ENCODE measurements at regions not wholly inside any gene's neighbourhood (a gene's known extent, or its start where the extent isn't known, plus 50 kb on each side); places are given as distances from the start of the nearest gene placed in this dataset.

- DNase-seq (ENCODE audit: low spot score in 2 of 2) = no peak
- Histone ChIP-seq H3K36me3 (no peaks in the 10 kb centered on the region), H3K27me3 (no peaks in the 10 kb centered on the region), H3K27ac (no peak overlapping the region), H3K9me3 (no peaks in the 10 kb centered on the region), H3K4me3 (no peak overlapping the region), H3K4me1 (no peaks in the 10 kb centered on the region)
- intact Hi-C loops (cut with DNase I; ENCODE audit: low total_unique reads) = no loop called here
- TF ChIP-seq POLR2AphosphoS5 (IDR thresholded peaks at IDR 0.05) (no peak), POLR2A (IDR thresholded peaks at IDR 0.05) (no peak)
- TF ChIP-seq, protein P1, sequence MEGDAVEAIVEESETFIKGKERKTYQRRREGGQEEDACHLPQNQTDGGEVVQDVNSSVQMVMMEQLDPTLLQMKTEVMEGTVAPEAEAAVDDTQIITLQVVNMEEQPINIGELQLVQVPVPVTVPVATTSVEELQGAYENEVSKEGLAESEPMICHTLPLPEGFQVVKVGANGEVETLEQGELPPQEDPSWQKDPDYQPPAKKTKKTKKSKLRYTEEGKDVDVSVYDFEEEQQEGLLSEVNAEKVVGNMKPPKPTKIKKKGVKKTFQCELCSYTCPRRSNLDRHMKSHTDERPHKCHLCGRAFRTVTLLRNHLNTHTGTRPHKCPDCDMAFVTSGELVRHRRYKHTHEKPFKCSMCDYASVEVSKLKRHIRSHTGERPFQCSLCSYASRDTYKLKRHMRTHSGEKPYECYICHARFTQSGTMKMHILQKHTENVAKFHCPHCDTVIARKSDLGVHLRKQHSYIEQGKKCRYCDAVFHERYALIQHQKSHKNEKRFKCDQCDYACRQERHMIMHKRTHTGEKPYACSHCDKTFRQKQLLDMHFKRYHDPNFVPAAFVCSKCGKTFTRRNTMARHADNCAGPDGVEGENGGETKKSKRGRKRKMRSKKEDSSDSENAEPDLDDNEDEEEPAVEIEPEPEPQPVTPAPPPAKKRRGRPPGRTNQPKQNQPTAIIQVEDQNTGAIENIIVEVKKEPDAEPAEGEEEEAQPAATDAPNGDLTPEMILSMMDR (IDR thresholded peaks at IDR 0.05) = no peak
These were observed 434.7 kb downstream of the KIF2B start for GRCh38 chr17:54257440-54257839.

DNA sequence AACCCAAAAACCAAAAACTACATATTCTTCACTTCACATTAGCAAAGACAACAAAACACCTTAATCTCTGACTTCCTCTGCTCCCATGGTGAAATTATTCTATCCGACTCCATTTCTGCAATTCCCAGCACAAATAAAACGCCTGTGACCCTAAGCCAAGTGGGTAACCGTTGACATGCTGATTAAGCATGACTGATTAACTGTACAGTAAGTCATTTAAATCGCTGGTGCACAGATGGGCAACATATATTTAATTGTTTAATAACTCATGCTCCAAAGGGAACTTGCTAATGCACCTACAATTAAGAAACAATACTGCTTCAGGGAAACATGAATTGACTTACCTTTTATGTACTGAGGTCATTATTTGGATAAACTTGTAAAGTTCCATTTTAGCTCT, 436.7 kb downstream of the KIF2B start:
- Histone ChIP-seq H3K4me1 (no peaks in the 10 kb centered on the region), H3K27me3 (no peaks in the 10 kb centered on the region), H3K9me3 (peaks cover 3 to 5% of the 10 kb centered on the region in 2 donors), H3K4me3 (no peak overlapping the region), H3K36me3 (no peaks in the 10 kb centered on the region), H3K27ac (no peak overlapping the region)
- DNase-seq (ENCODE audit: low spot score in 2 of 2) = no peak
- intact Hi-C loops (cut with DNase I; ENCODE audit: low total_unique reads) = no loop called here
- no peak for TF ChIP-seq POLR2A (IDR thresholded peaks at IDR 0.05)
- TF ChIP-seq POLR2AphosphoS5 (IDR thresholded peaks at IDR 0.05) = no peak
- TF ChIP-seq, protein P1 (IDR thresholded peaks at IDR 0.05) = no peak

GRCh38 chr17:54261465-54261864, 438.7 kb downstream of the KIF2B start:
- intact Hi-C loops (cut with DNase I; ENCODE audit: low total_unique reads) = no loop called here
- TF ChIP-seq POLR2AphosphoS5 (IDR thresholded peaks at IDR 0.05) = no peak
- TF ChIP-seq POLR2A (IDR thresholded peaks at IDR 0.05) = no peak
- TF ChIP-seq, protein P1 (IDR thresholded peaks at IDR 0.05) = no peak
- no peak for DNase-seq (ENCODE audit: low spot score in 2 of 2)
- Histone ChIP-seq H3K4me1 (no peaks in the 10 kb centered on the region), H3K27ac (no peak overlapping the region), H3K9me3 (peaks cover 3 to 18% of the 10 kb centered on the region in 2 donors), H3K36me3 (no peaks in the 10 kb centered on the region), H3K27me3 (no peaks in the 10 kb centered on the region), H3K4me3 (no peak overlapping the region)

GRCh38 chr17:54269881-54270280, 447.2 kb downstream of the KIF2B start:
- Histone ChIP-seq H3K4me1 (no peaks in the 10 kb centered on the region), H3K9me3 (peaks cover 0 to 9% of the 10 kb centered on the region in 2 donors), H3K27me3 (no peaks in the 10 kb centered on the region), H3K27ac (peak overlapping the region; percentile 61 to 69), H3K4me3 (no peak overlapping the region), H3K36me3 (no peaks in the 10 kb centered on the region)
- no peak for TF ChIP-seq POLR2AphosphoS5 (IDR thresholded peaks at IDR 0.05)
- TF ChIP-seq POLR2A (IDR thresholded peaks at IDR 0.05) = no peak
- TF ChIP-seq, protein P1 (IDR thresholded peaks at IDR 0.05) = no peak
- peak in 1 of 2 donors; percentile 80 for DNase-seq (ENCODE audit: low spot score in 2 of 2)
- intact Hi-C loops (cut with DNase I; ENCODE audit: low total_unique reads) = no loop called here

DNA sequence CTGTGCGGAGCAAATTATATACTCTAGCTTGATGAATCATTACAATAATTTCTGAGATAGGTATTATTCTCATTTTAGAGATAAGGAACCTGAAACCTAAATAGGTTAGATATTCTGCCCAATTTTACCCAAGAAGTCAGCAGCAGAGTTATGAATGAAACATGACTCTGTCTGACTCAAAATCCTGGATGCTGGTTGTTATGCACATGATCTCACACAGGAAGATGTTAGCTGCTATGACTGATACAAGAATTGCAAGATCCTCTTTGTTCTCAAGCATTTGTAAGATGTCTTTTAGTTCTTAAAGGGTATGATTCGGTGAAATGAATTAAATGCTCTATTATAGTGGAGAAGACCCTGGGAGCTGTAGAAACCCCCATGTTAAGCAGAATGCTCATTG, 447.8 kb downstream of the KIF2B start:
- DNase-seq (ENCODE audit: low spot score in 2 of 2) = no peak
- peak overlapping the region; percentile 9 to 69 for H3K27ac ChIP-seq
- peaks cover 0 to 4% of the 10 kb centered on the region in 2 donors for H3K9me3 ChIP-seq
- H3K4me1 ChIP-seq = no peaks in the 10 kb centered on the region
- no peaks in the 10 kb centered on the region for H3K27me3 ChIP-seq
- no peaks in the 10 kb centered on the region for H3K36me3 ChIP-seq
- no peak overlapping the region for H3K4me3 ChIP-seq
- intact Hi-C loops (cut with DNase I; ENCODE audit: low total_unique reads) = no loop called here
- no peak for TF ChIP-seq POLR2A (IDR thresholded peaks at IDR 0.05)

DNA sequence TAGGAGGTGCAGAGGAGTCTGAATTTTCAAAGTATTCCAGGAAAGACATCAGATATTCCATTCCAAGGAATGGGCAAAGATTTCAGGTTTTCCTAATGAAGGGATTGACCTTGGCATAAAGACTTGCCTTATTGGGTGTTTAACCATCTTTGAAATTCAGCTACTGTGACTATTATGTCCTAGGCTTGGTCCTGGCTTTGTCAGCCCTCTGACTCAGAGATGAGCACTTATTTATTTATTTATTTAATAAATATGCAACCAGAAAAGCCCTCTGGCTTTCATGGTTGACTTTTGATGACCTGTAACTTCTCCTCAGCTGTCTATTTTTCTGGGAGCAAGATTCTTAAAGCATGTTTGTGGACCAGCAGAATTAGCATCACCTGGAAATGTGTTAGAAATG, 455.1 kb downstream of the KIF2B start:
- intact Hi-C loops (cut with DNase I; ENCODE audit: low total_unique reads) = no loop called here
- no peak for TF ChIP-seq POLR2AphosphoS5 (IDR thresholded peaks at IDR 0.05)
- TF ChIP-seq, protein P1 (IDR thresholded peaks at IDR 0.05) = no peak
- TF ChIP-seq POLR2A (IDR thresholded peaks at IDR 0.05) = no peak
- Histone ChIP-seq H3K4me3 (no peak overlapping the region), H3K27me3 (no peaks in the 10 kb centered on the region), H3K4me1 (no peaks in the 10 kb centered on the region), H3K9me3 (no peaks in the 10 kb centered on the region), H3K36me3 (no peaks in the 10 kb centered on the region), H3K27ac (no peak overlapping the region)
- DNase-seq (ENCODE audit: low spot score in 2 of 2) = no peak
